Activated CD4-positive, alpha-beta memory T cell treated with anti-CD3 and anti-CD28 coated beads, Interleukin-2, amount 10 ng/mL, durations not matched to agents 7 days and 5 days (primary cell): ENCODE measurements at regions not wholly inside any gene's neighbourhood (a gene's known extent, or its start where the extent isn't known, plus 50 kb on each side); places are given as distances from the start of the nearest gene placed in this dataset.

ENCODE experiments used
- CTCF ChIA-PET: fragments of 350-600 bp; sonication (Branson Sonifier 250); formaldehyde crosslinking; loops from one replicate; lab custom pipeline; 2021; ENCODE audit warnings: antibody characterized with exemption, inconsistent platforms; lab: Charles Lee
- POLR2A ChIA-PET: fragments of 350-600 bp; sonication (Branson Sonifier 250); formaldehyde crosslinking; loops from one replicate; lab custom pipeline; 2021; ENCODE audit warnings: antibody characterized with exemption; lab: Charles Lee
- DNase-seq: peaks from one replicate; pipeline ENCODE4 v3.0.0-alpha.2; 2020
- H3K27ac Mint-ChIP-seq: one replicate; pipeline ENCODE4 v1.8.0; 2021; ENCODE audit warnings: mild to moderate bottlenecking, mixed read lengths
- H3K27me3 Mint-ChIP-seq: one replicate; pipeline ENCODE4 v1.8.0; 2021; ENCODE audit warnings: mixed read lengths
- H3K36me3 Mint-ChIP-seq: one replicate; pipeline ENCODE4 v1.8.0; 2021; ENCODE audit warnings: low read depth, mixed read lengths
- H3K4me1 Mint-ChIP-seq: one replicate; pipeline ENCODE4 v1.8.0; 2021; ENCODE audit warnings: mixed read lengths
- H3K4me3 Mint-ChIP-seq: one replicate; pipeline ENCODE4 v1.8.0; 2021; ENCODE audit warnings: mild to moderate bottlenecking, mixed read lengths
- H3K9me3 Mint-ChIP-seq: one replicate; pipeline ENCODE4 v1.8.0; 2021; ENCODE audit warnings: mixed read lengths

DNA sequence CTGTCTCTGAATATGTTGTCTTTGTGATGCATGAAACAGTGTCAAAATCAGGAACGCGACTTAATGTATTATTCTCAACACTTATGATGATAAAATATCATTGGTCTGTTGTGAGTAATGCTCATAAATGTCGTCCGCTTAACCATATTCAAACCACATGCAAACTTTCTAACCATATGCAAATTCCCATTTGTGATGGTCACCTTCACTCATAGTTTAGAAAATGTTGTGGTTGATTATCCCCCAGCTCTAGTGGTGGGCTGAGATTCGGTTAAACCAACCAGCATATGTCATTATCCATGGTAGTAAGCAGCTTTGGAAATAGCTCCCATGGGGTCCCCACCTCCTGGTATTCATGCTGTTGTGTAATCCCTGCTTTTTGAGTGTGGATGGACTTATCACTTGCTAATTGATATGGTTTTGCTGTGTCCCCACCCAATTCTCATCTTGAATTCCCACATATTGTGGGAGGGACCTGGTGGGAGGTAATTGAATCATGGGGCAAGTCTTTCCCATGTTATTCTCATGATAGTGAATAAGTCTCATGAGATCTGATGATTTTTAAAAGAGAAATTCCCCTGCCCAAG is 360.0 kb upstream of the TSHZ2 start:
- POLR2A ChIA-PET: no interaction called here
- H3K27ac Mint-ChIP-seq: no peak overlapping the region
- H3K36me3 Mint-ChIP-seq: no peaks in the 10 kb centered on the region
- CTCF ChIA-PET: no interaction called here
- no peak for DNase-seq
- H3K4me1 Mint-ChIP-seq: no peaks in the 10 kb centered on the region
- H3K4me3 Mint-ChIP-seq: no peak overlapping the region
- H3K27me3 Mint-ChIP-seq: no peaks in the 10 kb centered on the region
- H3K9me3 Mint-ChIP-seq: peaks cover 3% of the 10 kb centered on the region

DNA sequence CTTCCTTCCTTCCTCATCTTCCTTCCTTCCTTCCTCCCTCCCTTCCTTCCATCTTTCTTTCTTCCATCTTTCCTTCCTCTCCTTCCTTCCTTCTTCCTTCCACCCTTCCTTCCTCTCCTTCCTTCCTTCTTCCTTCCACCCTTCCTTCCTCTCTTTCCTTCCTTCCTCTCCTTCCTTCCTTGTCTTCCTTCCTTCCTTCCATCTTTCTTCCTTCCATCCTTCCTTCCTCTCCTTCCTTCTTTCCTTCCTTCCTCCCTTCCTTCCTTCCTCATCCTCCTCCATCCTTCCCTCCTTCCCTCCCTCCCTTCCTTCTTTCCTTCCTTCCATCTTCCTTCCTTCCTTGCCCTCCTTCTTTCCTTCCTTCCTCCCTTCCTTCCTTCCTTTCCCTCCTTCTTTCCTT is 361.4 kb upstream of the TSHZ2 start:
- Mint-ChIP-seq H3K36me3 (no peaks in the 10 kb centered on the region), H3K4me3 (no peak overlapping the region), H3K27ac (no peak overlapping the region), H3K27me3 (no peaks in the 10 kb centered on the region), H3K9me3 (peaks cover 3% of the 10 kb centered on the region), H3K4me1 (no peaks in the 10 kb centered on the region)
- DNase-seq: no peak
- CTCF ChIA-PET: no interaction called here
- POLR2A ChIA-PET: no interaction called here

GRCh38 chr20:52601295-52601971 is 370.7 kb upstream of the TSHZ2 start:
- no peak overlapping the region for H3K27ac Mint-ChIP-seq
- no peaks in the 10 kb centered on the region for H3K27me3 Mint-ChIP-seq
- DNase-seq: no peak
- H3K36me3 Mint-ChIP-seq: no peaks in the 10 kb centered on the region
- peaks cover 6% of the 10 kb centered on the region for H3K9me3 Mint-ChIP-seq
- no peak overlapping the region for H3K4me3 Mint-ChIP-seq
- H3K4me1 Mint-ChIP-seq: no peaks in the 10 kb centered on the region
- ChIA-PET POLR2A (no interaction called here), CTCF (no interaction called here)

- Mint-ChIP-seq H3K27ac (no peak overlapping the region), H3K9me3 (peaks cover 5% of the 10 kb centered on the region), H3K4me3 (no peak overlapping the region), H3K27me3 (no peaks in the 10 kb centered on the region), H3K4me1 (no peaks in the 10 kb centered on the region), H3K36me3 (no peaks in the 10 kb centered on the region)
- POLR2A ChIA-PET: no interaction called here
- CTCF ChIA-PET: no interaction called here
- DNase-seq: no peak
Measured at GRCh38 chr20:52596256-52596655, 375.9 kb upstream of the TSHZ2 start.

DNA sequence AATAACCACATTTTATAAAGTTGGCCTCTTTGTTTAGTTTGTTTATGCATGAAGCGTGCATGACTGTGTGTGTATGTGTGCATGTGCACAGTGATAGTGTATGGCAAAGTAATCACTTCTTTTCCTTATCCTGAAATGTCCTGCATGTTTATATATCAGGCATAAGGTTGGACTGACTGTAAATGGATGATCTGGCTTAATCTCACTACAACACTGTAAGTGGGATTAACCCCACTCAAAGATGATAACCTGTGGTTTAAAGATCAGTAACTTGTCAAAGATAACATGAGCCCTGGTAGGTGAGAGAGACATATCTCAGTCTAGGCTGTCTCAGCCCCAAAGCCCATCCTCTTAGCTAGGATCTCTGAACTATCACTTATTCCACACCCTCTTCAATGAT is 376.6 kb upstream of the TSHZ2 start:
- Mint-ChIP-seq H3K27me3 (no peaks in the 10 kb centered on the region), H3K36me3 (no peaks in the 10 kb centered on the region), H3K4me1 (no peaks in the 10 kb centered on the region), H3K27ac (no peak overlapping the region), H3K4me3 (no peak overlapping the region), H3K9me3 (peaks cover 5% of the 10 kb centered on the region)
- ChIA-PET POLR2A (no interaction called here), CTCF (no interaction called here)
- DNase-seq: no peak

GRCh38 chr20:52593654-52594053 is 378.5 kb upstream of the TSHZ2 start:
- CTCF ChIA-PET: no interaction called here
- H3K27me3 Mint-ChIP-seq: no peaks in the 10 kb centered on the region

DNA sequence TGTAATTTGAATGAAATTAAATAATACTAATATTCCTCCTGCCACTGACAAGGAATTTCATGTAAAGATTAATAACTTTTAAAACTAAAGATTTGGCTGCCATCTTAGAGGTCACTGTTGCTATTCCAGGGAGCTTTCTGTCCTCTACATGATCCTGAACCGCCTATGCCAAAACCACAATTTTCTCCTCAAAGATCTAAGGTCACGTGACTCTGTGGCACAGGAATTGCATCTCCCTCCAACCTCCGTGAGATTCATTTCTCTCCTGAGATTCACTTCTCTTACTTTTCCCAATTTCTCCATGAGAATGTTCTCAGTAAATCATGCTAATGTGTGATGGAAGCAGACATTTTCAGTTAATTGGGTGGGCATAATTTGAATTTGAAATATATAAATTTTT is 379.6 kb upstream of the TSHZ2 start:
- no peak overlapping the region for H3K27ac Mint-ChIP-seq
- DNase-seq: no peak
- H3K4me3 Mint-ChIP-seq: no peak overlapping the region
- ChIA-PET CTCF (no interaction called here), POLR2A (no interaction called here)
- no peaks in the 10 kb centered on the region for H3K4me1 Mint-ChIP-seq
- no peaks in the 10 kb centered on the region for H3K27me3 Mint-ChIP-seq
- H3K36me3 Mint-ChIP-seq: no peaks in the 10 kb centered on the region
- peaks cover 3% of the 10 kb centered on the region for H3K9me3 Mint-ChIP-seq

More at GRCh38 chr20:52593654-52594053, 378.5 kb upstream of the TSHZ2 start:
- DNase-seq: no peak
- Mint-ChIP-seq H3K9me3 (peaks cover 3% of the 10 kb centered on the region), H3K4me3 (no peak overlapping the region), H3K27ac (no peak overlapping the region), H3K4me1 (no peaks in the 10 kb centered on the region), H3K36me3 (no peaks in the 10 kb centered on the region)
- POLR2A ChIA-PET: no interaction called here

DNA sequence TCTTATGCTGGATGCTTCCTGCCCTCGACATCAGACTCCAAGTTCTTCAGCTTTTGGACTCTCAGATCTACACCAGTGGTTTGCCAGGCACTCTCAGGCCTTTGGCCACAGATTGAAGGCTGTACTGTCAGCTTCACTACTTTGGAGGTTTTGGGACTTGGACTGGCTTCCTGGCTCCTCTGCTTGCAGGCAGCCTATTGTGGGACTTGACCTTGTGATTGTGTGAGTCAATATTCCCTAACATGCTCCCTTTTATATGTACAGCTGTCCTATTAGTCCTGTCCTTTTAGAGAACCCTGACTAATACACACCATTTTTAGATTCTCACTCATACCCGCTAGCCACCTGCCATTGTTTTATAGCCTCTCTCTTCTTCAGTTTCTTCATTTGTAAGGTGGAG is 382.1 kb upstream of the TSHZ2 start:
- no peak overlapping the region for H3K27ac Mint-ChIP-seq
- H3K4me1 Mint-ChIP-seq: no peaks in the 10 kb centered on the region
- no peaks in the 10 kb centered on the region for H3K36me3 Mint-ChIP-seq
- ChIA-PET CTCF (no interaction called here), POLR2A (no interaction called here)
- no peak overlapping the region for H3K4me3 Mint-ChIP-seq
- no peak for DNase-seq
- H3K9me3 Mint-ChIP-seq: peaks cover 3% of the 10 kb centered on the region
- H3K27me3 Mint-ChIP-seq: no peaks in the 10 kb centered on the region

DNA sequence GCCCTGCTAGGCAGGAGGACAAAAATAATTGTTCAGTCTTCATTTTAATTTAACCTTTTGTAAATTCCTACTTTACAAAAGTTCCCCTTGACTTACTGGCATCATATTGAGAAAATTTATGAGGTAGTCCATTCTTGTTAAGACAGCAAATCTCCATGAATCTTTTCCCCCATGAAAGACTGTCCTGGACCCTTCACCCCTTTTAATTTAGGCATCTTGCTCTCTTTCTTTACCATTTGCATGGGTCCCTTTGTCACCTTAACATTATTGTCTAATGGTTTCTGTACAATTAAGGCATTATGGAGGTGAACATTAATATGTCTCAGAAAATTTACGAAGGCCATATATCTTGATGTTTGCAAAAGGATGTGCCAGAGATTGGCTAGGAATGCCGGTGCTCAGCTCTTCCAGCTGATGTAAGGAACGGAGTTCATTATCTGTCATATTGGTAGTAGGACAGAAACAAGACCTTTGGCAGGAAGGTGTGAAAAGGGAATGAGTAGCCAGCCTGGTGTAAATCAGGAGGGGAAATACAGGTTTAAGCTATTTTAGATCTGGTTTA is 382.8 kb upstream of the TSHZ2 start:
- DNase-seq: no peak
- H3K27ac Mint-ChIP-seq: no peak overlapping the region
- no peak overlapping the region for H3K4me3 Mint-ChIP-seq
- peaks cover 3% of the 10 kb centered on the region for H3K9me3 Mint-ChIP-seq
- H3K27me3 Mint-ChIP-seq: no peaks in the 10 kb centered on the region
- POLR2A ChIA-PET: no interaction called here
- CTCF ChIA-PET: no interaction called here
- no peaks in the 10 kb centered on the region for H3K4me1 Mint-ChIP-seq
- no peaks in the 10 kb centered on the region for H3K36me3 Mint-ChIP-seq

DNA sequence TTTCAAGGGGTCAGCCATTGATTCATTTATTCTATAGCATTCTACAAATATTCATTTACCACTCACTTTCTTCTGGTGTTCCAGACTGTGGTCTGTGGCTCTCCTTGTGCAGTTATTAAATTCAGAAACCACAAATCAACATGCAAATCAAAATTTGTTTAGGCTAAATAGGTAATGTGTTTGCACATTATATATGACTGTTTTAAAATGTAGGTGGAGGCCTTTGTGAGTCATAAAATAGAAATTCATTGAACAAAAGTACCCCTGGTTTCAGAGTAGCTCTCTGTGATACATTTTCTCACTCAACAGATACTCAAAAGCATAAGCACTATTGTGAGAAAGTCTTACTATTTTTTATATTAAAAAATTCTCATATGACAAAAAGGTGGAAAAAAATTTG is 385.5 kb upstream of the TSHZ2 start:
- CTCF ChIA-PET: no interaction called here

GRCh38 chr20:52585333-52585732 is 386.8 kb upstream of the TSHZ2 start:
- H3K4me3 Mint-ChIP-seq: no peak overlapping the region
- H3K27ac Mint-ChIP-seq: no peak overlapping the region
- no peak for DNase-seq
- H3K9me3 Mint-ChIP-seq: no peaks in the 10 kb centered on the region
- H3K27me3 Mint-ChIP-seq: no peaks in the 10 kb centered on the region
- ChIA-PET CTCF (no interaction called here), POLR2A (no interaction called here)
- H3K4me1 Mint-ChIP-seq: no peaks in the 10 kb centered on the region
- H3K36me3 Mint-ChIP-seq: no peaks in the 10 kb centered on the region

More for the DNA sequence above, 385.5 kb upstream of the TSHZ2 start:
- no peaks in the 10 kb centered on the region for H3K27me3 Mint-ChIP-seq
- no peaks in the 10 kb centered on the region for H3K9me3 Mint-ChIP-seq
- H3K36me3 Mint-ChIP-seq: no peaks in the 10 kb centered on the region
- POLR2A ChIA-PET: no interaction called here
- H3K4me1 Mint-ChIP-seq: no peaks in the 10 kb centered on the region
- no peak for DNase-seq
- H3K4me3 Mint-ChIP-seq: no peak overlapping the region
- no peak overlapping the region for H3K27ac Mint-ChIP-seq

DNA sequence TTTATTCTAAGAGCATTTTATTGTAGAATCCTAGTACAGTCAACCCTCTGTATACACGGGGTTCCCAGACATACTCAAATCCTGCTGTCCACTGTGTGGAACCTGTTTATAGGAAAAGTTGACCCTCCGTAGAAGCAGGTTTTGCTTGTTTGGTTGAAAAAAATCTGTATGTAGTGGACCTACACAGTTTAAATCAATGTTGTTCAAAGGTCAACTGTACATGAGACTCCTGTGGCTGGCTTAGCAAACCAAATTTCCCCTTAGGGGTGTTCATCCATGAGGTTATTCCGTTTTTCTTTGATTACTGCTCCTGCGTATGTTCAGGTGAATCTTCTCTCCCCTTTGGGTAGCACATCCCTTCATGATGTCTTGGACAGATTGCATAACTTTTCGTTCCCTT is 387.0 kb upstream of the ZFP64 start:
- no peak for DNase-seq
- Mint-ChIP-seq H3K27ac (no peak overlapping the region), H3K27me3 (no peaks in the 10 kb centered on the region), H3K9me3 (peaks cover 2% of the 10 kb centered on the region), H3K36me3 (no peaks in the 10 kb centered on the region), H3K4me1 (no peaks in the 10 kb centered on the region), H3K4me3 (no peak overlapping the region)
- ChIA-PET POLR2A (no interaction called here), CTCF (no interaction called here)

- H3K36me3 Mint-ChIP-seq: no peaks in the 10 kb centered on the region
- H3K4me1 Mint-ChIP-seq: no peaks in the 10 kb centered on the region
- H3K27ac Mint-ChIP-seq: no peak overlapping the region
- no peaks in the 10 kb centered on the region for H3K27me3 Mint-ChIP-seq
- DNase-seq: no peak
- POLR2A ChIA-PET: no interaction called here
- peaks cover 2% of the 10 kb centered on the region for H3K9me3 Mint-ChIP-seq
- no peak overlapping the region for H3K4me3 Mint-ChIP-seq
- CTCF ChIA-PET: no interaction called here
Measured at GRCh38 chr20:52577696-52578095, 386.1 kb upstream of the ZFP64 start.

- Mint-ChIP-seq H3K36me3 (no peaks in the 10 kb centered on the region), H3K27me3 (no peaks in the 10 kb centered on the region), H3K4me3 (no peak overlapping the region), H3K4me1 (no peaks in the 10 kb centered on the region), H3K9me3 (peaks cover 2% of the 10 kb centered on the region), H3K27ac (no peak overlapping the region)
- POLR2A ChIA-PET: no interaction called here
- CTCF ChIA-PET: no interaction called here
- no peak for DNase-seq
Measured at GRCh38 chr20:52572687-52573086, 381.1 kb upstream of the ZFP64 start.
